ENCODE measurements at regions not wholly inside any gene's neighbourhood (a gene's known extent, or its start where the extent isn't known, plus 50 kb on each side); places are given as distances from the start of the nearest gene placed in this dataset.

DNA sequence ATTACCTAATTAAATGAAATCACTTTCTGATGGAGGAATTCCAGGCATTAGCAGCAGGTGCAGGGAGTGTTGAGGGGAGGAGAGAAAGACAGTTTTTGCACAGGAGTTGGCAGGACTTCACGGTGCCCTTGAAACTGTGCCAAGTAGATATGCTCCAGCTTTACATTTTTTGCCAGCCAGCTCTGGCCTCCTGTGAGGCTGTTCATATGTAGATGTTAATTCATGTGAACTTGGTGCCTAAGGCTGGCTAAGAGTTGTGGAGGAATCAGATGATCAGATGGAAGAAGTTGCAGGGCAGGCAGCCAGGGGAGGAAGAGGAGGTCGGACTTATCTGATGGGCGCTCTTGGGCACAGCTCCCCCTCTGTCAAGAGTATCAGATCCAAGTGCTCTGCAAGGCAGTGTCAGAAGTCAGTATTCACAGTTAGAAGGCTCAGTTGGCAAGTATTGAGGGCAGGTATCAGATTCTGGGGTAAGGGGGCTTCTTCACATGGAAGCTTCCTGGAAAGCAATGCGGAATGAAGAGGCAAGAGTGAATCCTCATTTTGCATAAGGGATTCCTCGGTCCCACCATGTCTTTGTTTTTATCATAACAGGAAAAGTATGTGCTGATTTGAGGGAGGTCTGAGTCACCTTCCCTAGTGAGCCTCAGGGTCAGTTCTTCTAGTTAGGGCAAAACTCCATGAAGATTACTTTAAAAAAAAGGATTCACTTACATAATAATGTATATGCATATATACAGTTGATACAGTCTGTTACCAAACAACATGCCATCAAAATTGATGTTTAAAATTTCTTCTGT is 172.6 kb upstream of the UMPS start:
- H3K9me3 Mint-ChIP-seq = no peaks in the 10 kb centered on the region
- peaks cover 0 to 6% (median 4%) of the 10 kb centered on the region in 4 donors for H3K4me1 Mint-ChIP-seq
- no peak overlapping the region for H3K27ac Mint-ChIP-seq
- DNase-seq (no peak), ATAC-seq (no peak)
- POLR2A ChIA-PET = no interaction called here
- no peaks in the 10 kb centered on the region for H3K36me3 Mint-ChIP-seq
- H3K27me3 Mint-ChIP-seq = peaks cover 23 to 62% (median 35%) of the 10 kb centered on the region in 5 donors
- no peak overlapping the region for H3K4me3 Mint-ChIP-seq

DNA sequence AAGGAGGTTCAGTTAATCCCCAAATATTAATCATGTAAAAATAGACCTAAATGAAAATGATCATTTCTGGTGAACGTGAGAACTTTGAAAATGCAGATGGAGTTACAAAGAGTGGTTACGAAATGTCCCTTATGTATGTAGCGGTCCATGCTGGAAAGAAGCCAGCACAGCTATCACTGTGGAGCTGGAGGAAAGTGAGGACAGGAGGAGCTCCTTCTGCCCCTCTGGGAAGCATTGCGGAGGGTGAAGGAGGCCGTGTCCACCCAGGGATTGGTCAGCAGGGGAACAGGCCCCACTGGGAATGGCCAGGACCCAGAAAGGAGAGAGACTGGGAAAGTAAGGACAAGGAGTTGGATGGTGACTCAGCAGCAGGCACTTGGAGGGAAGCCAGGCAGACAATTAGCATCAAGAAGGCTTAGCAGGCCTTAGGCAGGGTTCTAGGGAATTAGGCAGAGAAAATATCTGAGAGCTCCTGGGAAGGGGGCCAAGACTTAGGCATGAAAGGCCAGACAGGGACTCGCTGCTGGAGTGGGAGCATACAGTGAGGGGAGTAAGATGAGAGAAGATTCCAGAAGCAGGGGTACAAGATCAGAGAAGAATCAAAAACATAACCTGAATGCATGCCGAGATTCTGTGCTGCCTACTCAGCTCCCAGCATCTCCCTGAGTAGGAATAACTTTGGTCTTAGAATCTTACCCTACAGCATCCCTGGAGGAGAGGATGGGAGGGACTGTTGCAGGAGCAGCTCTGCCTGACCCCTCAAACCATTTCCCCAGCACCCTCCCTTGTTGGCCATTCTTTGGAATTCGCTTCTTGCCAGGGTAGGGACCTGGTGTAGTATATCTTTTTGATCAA is 171.0 kb upstream of the UMPS start:
- no peaks in the 10 kb centered on the region for H3K9me3 Mint-ChIP-seq
- DNase-seq = no peak
- H3K4me1 Mint-ChIP-seq = peaks cover 0 to 2% (median 0%) of the 10 kb centered on the region in 4 donors
- peaks cover 19 to 63% (median 38%) of the 10 kb centered on the region in 5 donors for H3K27me3 Mint-ChIP-seq
- ATAC-seq = no peak
- H3K36me3 Mint-ChIP-seq = no peaks in the 10 kb centered on the region
- no peak overlapping the region for H3K27ac Mint-ChIP-seq
- no peak overlapping the region for H3K4me3 Mint-ChIP-seq
- POLR2A ChIA-PET = no interaction called here

DNA sequence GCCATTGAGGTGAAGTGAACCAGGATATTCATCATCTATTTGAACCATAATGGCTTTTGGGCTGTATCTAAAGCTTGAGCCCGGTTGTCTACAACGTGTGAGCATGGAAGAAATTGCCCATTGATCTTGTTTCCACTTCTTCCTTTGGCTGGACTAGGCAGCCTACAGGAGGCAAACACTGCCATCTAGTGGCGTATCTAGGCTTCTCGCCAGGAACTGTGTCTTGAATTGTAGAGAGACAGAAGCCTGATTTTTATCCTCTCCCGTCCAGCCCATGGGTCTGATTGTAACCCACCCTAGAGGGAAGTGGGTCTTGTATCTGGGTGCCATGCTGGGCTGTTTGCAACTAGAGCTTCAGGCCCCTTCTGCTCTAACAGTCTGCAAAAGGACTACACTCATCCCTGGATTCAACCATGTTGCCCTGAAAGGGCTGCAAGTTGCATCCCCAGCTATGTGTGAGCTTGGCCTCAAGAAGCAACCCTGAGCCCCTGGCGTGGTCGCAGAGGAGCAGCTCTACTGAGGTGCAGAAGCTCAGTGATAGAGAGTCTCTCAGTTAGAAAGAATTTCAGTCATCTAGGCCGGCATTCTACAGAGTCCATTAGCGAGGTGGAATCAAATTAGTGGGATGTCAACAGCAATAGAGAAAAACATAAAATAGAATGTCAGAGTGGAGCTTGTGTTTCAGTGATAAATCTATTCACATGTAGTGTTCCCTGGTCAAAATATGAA is 170.2 kb upstream of the UMPS start:
- Mint-ChIP-seq H3K4me1 (peaks cover 0 to 2% (median 0%) of the 10 kb centered on the region in 4 donors), H3K27me3 (peaks cover 14 to 59% (median 33%) of the 10 kb centered on the region in 5 donors), H3K4me3 (no peak overlapping the region), H3K9me3 (no peaks in the 10 kb centered on the region), H3K27ac (no peak overlapping the region), H3K36me3 (no peaks in the 10 kb centered on the region)
- DNase-seq (peak; percentile 8 to 70 (median 35)), ATAC-seq (peak; percentile 47 to 71)
- POLR2A ChIA-PET = no interaction called here

DNA sequence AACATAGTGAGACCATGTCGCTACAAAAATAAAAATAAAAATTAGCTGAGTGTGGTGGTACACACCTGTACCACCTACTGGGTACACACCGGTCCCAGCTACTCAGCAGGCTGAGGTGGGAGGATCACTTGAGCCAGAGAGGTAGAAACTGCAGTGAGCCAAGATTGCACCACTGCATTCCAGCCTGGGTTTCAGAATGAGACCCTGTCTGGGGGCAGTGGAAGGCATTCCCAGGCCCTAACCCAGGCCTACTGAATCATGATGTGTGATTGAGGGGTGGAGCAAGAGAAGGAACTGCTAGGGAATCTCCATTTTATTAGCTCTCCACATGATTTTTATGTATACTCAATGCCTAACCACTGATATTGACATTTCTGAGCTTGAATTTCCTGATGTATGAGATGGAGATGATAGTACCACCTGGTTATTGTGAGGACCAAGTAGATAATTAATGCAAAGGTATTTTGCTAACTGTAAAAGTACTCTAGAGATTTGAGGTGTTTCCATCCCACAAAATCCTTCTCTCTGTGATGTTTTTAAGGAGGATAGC is 169.5 kb upstream of the UMPS start:
- POLR2A ChIA-PET = no interaction called here
- no peak for ATAC-seq
- H3K4me3 Mint-ChIP-seq = no peak overlapping the region
- H3K9me3 Mint-ChIP-seq = no peaks in the 10 kb centered on the region
- H3K36me3 Mint-ChIP-seq = no peaks in the 10 kb centered on the region
- DNase-seq = no peak
- H3K4me1 Mint-ChIP-seq = peaks cover 0 to 2% (median 0%) of the 10 kb centered on the region in 4 donors
- peaks cover 13 to 54% (median 33%) of the 10 kb centered on the region in 5 donors for H3K27me3 Mint-ChIP-seq
- peak overlapping the region in 1 of 10 donors; percentile 16 for H3K27ac Mint-ChIP-seq

DNA sequence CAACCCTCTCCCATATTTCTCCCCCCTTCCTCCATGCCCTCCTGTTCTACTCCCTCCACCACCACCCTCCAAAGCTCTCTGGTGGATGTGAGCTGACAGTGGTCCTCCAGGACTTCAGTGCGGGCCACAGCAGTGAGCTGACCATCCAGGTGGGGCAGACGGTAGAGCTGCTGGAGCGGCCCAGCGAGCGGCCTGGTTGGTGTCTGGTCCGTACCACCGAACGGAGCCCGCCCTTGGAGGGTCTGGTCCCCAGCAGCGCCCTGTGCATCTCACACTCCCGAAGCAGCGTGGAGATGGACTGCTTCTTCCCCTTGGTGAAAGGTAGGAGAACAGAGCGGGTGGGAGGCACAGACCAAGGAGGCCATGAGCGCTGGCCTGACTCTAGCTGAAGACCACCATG is 167.5 kb upstream of the UMPS start:
- H3K27ac Mint-ChIP-seq = no peak overlapping the region
- POLR2A ChIA-PET = no interaction called here
- peaks cover 3 to 38% (median 25%) of the 10 kb centered on the region in 5 donors for H3K27me3 Mint-ChIP-seq
- H3K4me1 Mint-ChIP-seq = no peaks in the 10 kb centered on the region
- DNase-seq (no peak), ATAC-seq (no peak)
- no peak overlapping the region for H3K4me3 Mint-ChIP-seq
- H3K9me3 Mint-ChIP-seq = no peaks in the 10 kb centered on the region
- no peaks in the 10 kb centered on the region for H3K36me3 Mint-ChIP-seq

DNA sequence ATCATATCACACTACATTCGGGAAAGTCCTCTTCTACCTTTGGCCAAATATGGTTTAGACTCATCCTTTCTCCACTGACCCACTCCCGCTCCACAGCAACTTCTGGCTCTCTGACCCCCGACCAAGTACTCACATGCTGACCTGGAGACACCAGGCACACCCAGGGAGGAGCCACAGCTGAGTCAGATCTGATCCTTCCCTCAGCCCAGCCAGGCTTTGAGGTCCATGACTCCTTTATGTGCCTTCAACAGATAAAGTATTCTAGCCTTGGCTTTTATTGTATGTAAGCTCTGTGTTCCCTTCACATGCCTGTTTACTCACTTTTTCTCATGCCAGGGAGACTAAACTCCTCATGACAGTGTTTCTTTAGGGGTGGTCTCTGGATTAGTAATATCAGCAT is 166.9 kb upstream of the UMPS start:
- no peak for ATAC-seq
- POLR2A ChIA-PET = no interaction called here
- H3K9me3 Mint-ChIP-seq = no peaks in the 10 kb centered on the region
- H3K4me3 Mint-ChIP-seq = no peak overlapping the region
- peaks cover 3 to 37% (median 24%) of the 10 kb centered on the region in 5 donors for H3K27me3 Mint-ChIP-seq
- no peaks in the 10 kb centered on the region for H3K4me1 Mint-ChIP-seq
- DNase-seq = no peak
- no peak overlapping the region for H3K27ac Mint-ChIP-seq
- no peaks in the 10 kb centered on the region for H3K36me3 Mint-ChIP-seq

DNA sequence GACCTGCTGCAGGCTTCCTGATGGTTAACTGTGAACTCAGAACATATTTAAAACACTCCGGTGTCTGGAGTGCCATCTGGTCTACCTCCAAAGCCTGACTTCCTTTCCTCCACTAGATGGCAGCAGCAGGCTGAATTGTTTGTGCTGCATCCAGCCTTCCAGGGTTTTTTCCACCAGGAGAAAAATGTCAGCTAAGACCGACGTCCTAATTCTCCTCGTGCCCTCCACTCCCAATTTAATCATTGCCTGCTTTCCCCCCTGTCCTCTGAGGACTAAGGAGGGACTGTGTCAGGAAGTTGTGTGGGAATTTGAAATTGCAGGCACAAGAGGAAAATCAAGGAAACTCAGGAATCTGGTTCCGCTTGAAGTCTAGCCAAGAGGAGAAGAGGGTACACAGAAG is 165.2 kb upstream of the UMPS start:
- Mint-ChIP-seq H3K4me3 (no peak overlapping the region), H3K27ac (no peak overlapping the region), H3K27me3 (peaks cover 0 to 21% (median 15%) of the 10 kb centered on the region in 5 donors), H3K4me1 (no peaks in the 10 kb centered on the region), H3K9me3 (no peaks in the 10 kb centered on the region), H3K36me3 (no peaks in the 10 kb centered on the region)
- POLR2A ChIA-PET = no interaction called here
- peak in 9 of 10 donors; percentile 10 to 66 (median 33) for DNase-seq
- no peak for ATAC-seq

DNA sequence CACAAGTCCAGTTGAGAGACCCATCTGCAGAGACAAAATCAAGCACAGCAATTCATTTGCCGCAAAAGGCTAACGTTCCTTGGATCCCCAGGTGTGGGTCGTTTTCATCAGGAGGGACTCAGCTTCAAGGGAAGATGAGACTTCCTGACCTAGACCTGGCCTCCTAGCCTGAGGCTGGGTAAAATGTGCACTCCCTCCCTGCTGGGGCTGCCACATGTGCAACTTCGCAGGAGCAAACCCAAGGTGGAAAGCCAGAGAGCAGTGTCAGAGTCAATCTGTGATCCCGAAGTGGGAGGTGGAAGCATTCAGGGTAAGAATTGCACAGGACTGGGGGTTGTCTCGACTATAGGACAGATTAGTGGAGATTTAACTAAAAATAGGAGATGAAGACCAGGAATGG is 164.7 kb upstream of the UMPS start:
- POLR2A ChIA-PET = no interaction called here
- no peak for ATAC-seq
- H3K27ac Mint-ChIP-seq = no peak overlapping the region

DNA sequence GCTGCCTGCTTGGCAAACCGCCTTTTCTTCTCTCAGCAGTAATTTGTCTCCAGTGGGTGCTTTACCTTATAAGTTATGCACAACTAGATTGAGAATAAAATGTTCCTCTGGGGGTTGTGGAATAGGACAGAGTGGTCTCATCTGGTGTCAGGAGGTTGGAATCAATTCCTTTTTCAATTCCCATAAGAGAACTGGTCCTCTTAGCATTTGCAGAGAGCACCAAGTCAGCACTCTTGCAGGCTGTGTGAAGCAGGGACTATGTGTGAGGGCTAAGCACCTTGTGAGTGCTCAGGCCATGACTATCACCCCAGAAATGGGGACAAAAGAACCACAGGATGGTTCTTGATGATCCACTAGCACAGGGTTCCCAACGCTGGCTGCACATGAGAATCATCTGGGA is 163.6 kb upstream of the UMPS start:
- POLR2A ChIA-PET = no interaction called here
- no peak for ATAC-seq
- DNase-seq = no peak
- Mint-ChIP-seq H3K27me3 (peaks cover 0 to 18% (median 13%) of the 10 kb centered on the region in 5 donors), H3K27ac (peak overlapping the region in 2 of 10 donors; percentile 3 to 53), H3K4me1 (no peaks in the 10 kb centered on the region), H3K4me3 (no peak overlapping the region), H3K36me3 (no peaks in the 10 kb centered on the region), H3K9me3 (no peaks in the 10 kb centered on the region)

More for the DNA sequence above, 164.7 kb upstream of the UMPS start:
- DNase-seq = no peak
- peaks cover 0 to 18% (median 15%) of the 10 kb centered on the region in 5 donors for H3K27me3 Mint-ChIP-seq
- no peaks in the 10 kb centered on the region for H3K36me3 Mint-ChIP-seq
- no peaks in the 10 kb centered on the region for H3K9me3 Mint-ChIP-seq
- H3K4me3 Mint-ChIP-seq = no peak overlapping the region
- no peaks in the 10 kb centered on the region for H3K4me1 Mint-ChIP-seq

DNA sequence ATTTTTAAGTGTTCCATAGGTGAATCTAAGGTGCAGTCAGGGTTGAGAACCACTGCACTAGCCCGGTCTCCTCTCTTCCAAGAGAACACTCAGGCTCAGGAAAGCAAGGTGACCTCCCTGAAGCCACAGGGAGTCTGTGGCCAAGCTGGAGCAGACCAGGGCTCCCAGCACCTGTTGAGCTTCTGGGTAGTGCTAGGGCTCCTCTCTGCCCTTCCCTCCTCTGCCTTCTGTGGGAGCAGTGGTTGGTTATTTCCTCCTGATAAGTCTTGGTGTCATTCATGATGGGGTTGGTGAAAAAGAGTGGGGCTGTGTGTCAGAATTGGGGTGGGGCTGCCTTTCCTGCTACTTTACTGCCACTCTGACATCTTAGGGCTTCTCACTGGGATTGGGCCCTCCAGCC is 163.1 kb upstream of the UMPS start:
- peak overlapping the region in 1 of 10 donors; percentile 53 for H3K27ac Mint-ChIP-seq
- H3K4me1 Mint-ChIP-seq = no peaks in the 10 kb centered on the region
- peaks cover 0 to 18% (median 9%) of the 10 kb centered on the region in 5 donors for H3K27me3 Mint-ChIP-seq
- DNase-seq (no peak), ATAC-seq (no peak)
- H3K4me3 Mint-ChIP-seq = no peak overlapping the region
- H3K36me3 Mint-ChIP-seq = no peaks in the 10 kb centered on the region
- no peaks in the 10 kb centered on the region for H3K9me3 Mint-ChIP-seq
- POLR2A ChIA-PET = no interaction called here

DNA sequence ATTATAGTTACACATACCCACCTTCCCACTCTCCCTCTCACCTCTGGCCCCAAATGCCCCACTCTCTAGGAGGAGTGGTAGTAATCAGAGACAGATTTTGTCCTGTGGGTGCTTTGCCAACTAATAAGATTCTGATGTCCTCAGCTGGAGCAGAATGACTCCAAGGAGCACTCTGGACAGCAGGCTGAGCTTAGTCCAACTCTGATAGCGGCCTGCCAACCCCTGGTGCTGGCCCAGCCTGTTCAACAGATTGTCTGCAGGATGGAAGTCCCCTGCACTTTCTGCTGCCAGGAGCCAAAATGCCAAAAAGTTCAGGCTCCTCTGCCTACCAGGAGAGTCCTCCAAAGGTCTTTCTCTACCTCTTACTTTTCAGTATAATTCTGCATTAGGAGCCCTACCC is 160.5 kb upstream of the UMPS start:
- Mint-ChIP-seq H3K27ac (no peak overlapping the region), H3K9me3 (no peaks in the 10 kb centered on the region), H3K4me1 (no peaks in the 10 kb centered on the region), H3K4me3 (no peak overlapping the region), H3K36me3 (no peaks in the 10 kb centered on the region), H3K27me3 (peaks cover 0 to 6% (median 0%) of the 10 kb centered on the region in 5 donors)
- DNase-seq (no peak), ATAC-seq (no peak)
- POLR2A ChIA-PET = no interaction called here

DNA sequence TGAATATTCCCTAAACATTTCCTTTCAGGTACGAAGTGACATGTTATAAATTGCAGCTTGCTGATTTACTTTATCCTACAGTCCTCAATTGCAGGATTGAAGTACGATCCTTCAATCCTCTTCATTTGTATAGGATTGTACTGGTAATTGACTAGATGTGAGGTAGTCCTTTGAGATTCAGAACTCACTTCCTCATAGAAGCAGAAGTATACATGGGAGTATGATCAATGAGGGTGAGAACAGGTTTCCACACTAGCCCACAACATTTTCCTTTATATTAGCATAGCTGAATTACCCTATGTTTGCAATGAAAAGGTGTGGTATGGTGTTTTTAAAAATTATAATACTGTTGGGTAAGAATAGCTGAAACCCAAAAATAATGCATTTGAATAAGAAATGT is 160.0 kb upstream of the UMPS start:
- DNase-seq (no peak), ATAC-seq (no peak)
- Mint-ChIP-seq H3K9me3 (no peaks in the 10 kb centered on the region), H3K27ac (no peak overlapping the region), H3K27me3 (peaks cover 0 to 3% (median 0%) of the 10 kb centered on the region in 5 donors), H3K4me3 (no peak overlapping the region), H3K4me1 (no peaks in the 10 kb centered on the region), H3K36me3 (no peaks in the 10 kb centered on the region)
- POLR2A ChIA-PET = no interaction called here

Measured in naive thymus-derived CD8-positive, alpha-beta T cell (primary cell).